Muscle of leg (tissue), 3 donors: ENCODE measurements at regions not wholly inside any gene's neighbourhood (a gene's known extent, or its start where the extent isn't known, plus 50 kb on each side); places are given as distances from the start of the nearest gene placed in this dataset.

Experiments
- DNase-seq: peaks from one replicate; pipeline ENCODE4 v3.0.0; 2013
- H3K27ac ChIP-seq: one replicate; pipeline ENCODE4 v1.5.1; 2013; ENCODE audit warnings: mild to moderate bottlenecking, low read length, control low read depth
- H3K27me3 ChIP-seq: one replicate; pipeline ENCODE4 v1.6.1; 2013; ENCODE audit warnings: low read length; ENCODE audit not compliant: control insufficient read depth, insufficient read depth
- H3K36me3 ChIP-seq: one replicate; pipeline ENCODE4 v1.6.1; 2013; ENCODE audit warnings: low read length; ENCODE audit not compliant: control insufficient read depth, insufficient read depth
- H3K4me1 ChIP-seq: one replicate; pipeline ENCODE4 v1.6.1; 2013; ENCODE audit warnings: low read length; ENCODE audit not compliant: control insufficient read depth, insufficient read depth
- H3K4me3 ChIP-seq: one replicate; pipeline ENCODE4 v1.5.1; 2013; ENCODE audit warnings: low read length, control low read depth
- H3K9me3 ChIP-seq: replicated peaks from 2 replicates; pipeline ENCODE4 v1.6.1; 2013; ENCODE audit warnings: low read depth, low read length; ENCODE audit not compliant: control insufficient read depth
- WGBS: methylation state at CpG from one replicate; pipeline ENCODE4 v1.1.5; 2013; ENCODE audit warnings: missing lambda C conversion rate; ENCODE audit not compliant: insufficient coverage; 5-methylcytosine and 5-hydroxymethylcytosine counted together

DNA sequence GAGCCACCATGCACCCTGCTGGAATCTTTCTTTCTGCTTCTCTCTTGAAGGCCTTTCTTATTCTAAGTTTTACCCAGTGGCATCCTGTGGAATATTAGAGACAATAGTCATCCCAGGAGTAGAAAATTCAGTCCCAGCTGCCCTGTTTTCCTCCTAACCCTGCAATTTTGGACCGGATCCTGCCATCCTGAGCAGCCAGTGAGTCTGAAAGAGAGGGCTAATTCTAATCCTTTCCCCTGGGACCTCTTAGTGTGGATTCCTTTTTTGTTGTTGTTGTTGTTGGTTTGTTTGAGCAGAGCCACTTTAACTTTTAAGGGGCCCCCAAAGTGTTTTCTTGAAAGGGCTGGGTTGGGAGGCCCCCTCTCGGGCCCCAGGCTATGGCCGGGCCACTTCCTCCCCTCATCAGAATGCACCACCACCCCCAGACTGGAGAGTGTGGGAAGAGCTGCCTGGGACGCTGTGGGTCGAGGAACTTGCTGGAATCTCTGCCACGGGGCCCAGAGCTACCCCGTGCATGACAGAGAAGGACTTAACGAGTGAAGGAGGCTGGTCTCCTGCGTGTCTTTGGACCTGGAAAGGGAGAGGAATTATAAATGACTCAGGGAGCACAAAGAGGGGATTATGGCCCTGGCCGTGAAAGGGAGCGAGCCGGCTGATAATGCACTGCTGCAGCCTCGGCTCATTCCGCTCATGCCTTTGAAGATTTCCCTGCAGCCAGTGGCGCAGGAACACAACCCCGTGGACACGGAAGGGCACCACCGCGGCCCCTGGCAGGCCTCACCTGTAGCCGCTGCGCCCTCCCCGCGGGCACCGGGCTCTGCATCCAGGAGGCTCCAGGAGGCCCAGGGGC is 81.0 kb upstream of the AKT3 start:
- H3K36me3 ChIP-seq, result no peaks in the 10 kb centered on the region
- DNase-seq, result no peak
- H3K4me1 ChIP-seq, result peaks cover 4% of the 10 kb centered on the region
- H3K27me3 ChIP-seq, result peaks cover 4% of the 10 kb centered on the region
- H3K27ac ChIP-seq, result no peak overlapping the region
- WGBS, result 8% methylated on average over 21 of the region's 24 CpGs
- no peak overlapping the region for H3K4me3 ChIP-seq
- H3K9me3 ChIP-seq, result no peaks in the 10 kb centered on the region

DNA sequence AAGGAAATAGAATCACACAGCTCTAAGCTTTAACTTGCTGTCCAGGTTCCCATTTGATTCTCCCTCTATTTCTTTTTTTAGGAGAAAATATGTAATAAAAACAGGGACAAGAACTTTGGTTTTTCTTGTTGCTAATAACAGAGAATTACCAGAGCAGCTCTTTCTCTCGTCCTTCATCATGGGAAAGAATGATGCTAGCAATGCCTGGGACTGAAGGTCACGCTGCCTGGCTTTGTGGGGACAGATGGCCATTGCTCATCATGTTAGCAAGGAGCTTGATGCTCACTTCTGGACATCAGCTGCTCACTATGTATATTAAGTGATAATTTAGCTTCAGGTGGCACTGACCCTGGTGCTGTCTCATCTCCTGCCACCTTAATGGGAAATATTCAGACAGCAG is 77.3 kb upstream of the AKT3 start:
- no CpG with 5 or more reads among the region's 2 CpGs for WGBS
- no peak overlapping the region for H3K4me3 ChIP-seq
- DNase-seq, result no peak

DNA sequence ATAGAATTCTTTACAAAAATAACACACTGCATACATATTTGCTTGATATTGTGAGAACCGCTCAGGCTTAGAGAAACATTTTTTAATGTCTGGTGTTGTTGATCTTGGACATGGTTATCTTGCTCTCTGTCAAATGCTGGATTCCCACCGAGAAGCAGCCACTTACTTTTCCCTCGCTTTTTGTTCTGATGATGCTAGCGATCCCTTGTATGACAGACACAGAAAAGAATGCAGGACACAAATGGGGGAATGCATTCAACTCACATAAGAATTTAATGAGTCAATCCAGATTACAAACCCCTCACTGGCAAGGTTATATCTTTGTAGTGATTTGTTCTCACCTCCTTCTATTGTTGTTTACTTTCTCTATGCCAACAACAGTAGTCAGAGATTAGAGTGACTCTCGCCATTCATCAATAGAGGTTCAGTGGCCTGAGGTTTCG is 76.8 kb upstream of the AKT3 start:
- Histone ChIP-seq H3K4me1 (peaks cover 4% of the 10 kb centered on the region), H3K9me3 (no peaks in the 10 kb centered on the region), H3K36me3 (no peaks in the 10 kb centered on the region), H3K27ac (no peak overlapping the region), H3K27me3 (peaks cover 4% of the 10 kb centered on the region), H3K4me3 (no peak overlapping the region)
- no CpG with 5 or more reads among the region's 6 CpGs for WGBS
- peak; percentile 25 for DNase-seq

More for the DNA sequence above, 77.3 kb upstream of the AKT3 start:
- Histone ChIP-seq H3K36me3 (no peaks in the 10 kb centered on the region), H3K9me3 (no peaks in the 10 kb centered on the region), H3K27me3 (peaks cover 4% of the 10 kb centered on the region), H3K4me1 (peaks cover 4% of the 10 kb centered on the region), H3K27ac (no peak overlapping the region)

DNA sequence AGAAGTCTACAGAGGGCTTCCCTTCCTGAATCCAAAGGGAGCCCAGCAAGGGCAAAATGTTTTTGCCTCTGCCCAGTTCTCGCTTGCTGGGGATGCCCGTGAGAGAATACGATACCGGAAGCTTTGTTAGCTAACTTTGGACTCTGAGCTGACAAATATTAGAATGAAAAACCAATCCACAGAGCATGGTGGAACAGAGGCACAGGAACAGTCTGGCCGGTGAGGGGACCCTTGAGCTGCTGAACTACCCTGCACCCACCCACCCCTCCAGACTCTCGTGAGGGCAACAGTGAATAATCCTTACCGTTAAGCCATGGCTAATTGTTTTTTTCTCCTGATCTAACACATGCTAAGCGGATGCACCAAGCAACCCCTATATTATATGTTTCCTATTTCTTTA is 76.3 kb upstream of the AKT3 start:
- 92% methylated on average over 5 of the region's 8 CpGs for whole genome bisulfite sequencing
- peaks cover 2% of the 10 kb centered on the region for H3K4me1 ChIP-seq
- no peak overlapping the region for H3K27ac ChIP-seq
- H3K9me3 ChIP-seq, result no peaks in the 10 kb centered on the region
- H3K27me3 ChIP-seq, result peaks cover under 1% of the 10 kb centered on the region
- DNase-seq, result no peak
- H3K4me3 ChIP-seq, result no peak overlapping the region
- H3K36me3 ChIP-seq, result no peaks in the 10 kb centered on the region

DNA sequence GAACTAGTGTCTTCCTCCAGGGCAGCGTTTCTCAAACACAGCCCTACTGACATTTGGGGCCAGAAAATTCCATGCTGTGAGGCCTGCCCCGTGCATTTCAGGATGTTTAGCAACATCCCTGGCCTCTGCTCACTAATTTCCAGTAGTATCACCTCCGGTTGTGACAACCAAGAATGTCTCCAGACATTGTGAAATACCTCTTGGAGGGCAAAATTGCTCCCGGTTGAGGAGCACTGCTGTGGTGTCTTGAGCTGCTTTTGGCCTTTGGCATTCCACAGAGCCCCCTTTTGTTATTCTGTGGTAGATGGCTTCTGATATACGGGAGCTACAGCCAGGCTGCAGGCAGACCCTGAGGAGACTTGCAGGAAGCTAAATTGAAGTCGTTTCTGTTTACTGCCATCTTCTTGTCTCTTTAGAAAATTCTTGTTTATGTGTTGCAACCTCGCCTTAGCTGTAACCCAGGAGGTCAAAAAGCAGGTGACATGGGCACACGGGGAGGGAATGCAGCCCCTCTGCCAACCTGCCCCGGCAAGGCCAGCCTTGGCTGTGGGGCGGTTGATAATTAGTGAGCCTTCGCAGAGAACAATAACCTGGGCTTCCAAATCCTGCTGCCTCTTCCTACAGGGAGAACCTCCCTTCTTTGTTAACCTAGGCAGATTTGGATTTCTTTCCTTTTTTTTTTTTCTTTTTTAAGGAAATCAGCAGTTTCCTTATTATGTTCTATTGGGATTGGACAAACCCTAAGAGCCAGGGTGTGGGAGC is 74.7 kb upstream of the AKT3 start:
- DNase-seq, result no peak
- Histone ChIP-seq H3K4me1 (no peaks in the 10 kb centered on the region), H3K27ac (no peak overlapping the region), H3K27me3 (no peaks in the 10 kb centered on the region), H3K36me3 (no peaks in the 10 kb centered on the region), H3K4me3 (no peak overlapping the region), H3K9me3 (no peaks in the 10 kb centered on the region)
- 29% methylated on average over 8 of the region's 11 CpGs for WGBS

DNA sequence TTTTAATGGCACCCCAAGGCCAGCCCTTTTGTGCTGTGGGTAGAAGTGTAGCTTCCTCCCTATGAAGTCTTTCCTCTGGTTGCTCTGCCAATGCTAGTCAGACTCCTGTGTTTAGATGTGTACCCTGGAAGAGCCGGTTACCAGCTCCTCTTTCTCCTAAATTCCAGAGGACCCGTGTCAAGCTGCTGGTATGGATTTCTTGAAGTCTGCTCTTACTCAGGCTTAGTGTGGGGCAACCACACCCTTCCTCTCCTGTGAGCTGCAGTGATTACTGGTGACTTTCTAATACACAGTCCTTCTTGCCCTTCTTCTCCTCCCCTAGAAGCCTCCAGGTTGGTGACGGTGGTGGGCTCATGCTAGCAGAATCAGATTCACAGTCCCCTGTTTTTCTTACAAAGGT is 74.1 kb upstream of the AKT3 start:
- WGBS, result 20% methylated on average over 1 of the region's 3 CpGs
- no peak for DNase-seq
- Histone ChIP-seq H3K27me3 (no peaks in the 10 kb centered on the region), H3K27ac (no peak overlapping the region), H3K4me1 (no peaks in the 10 kb centered on the region), H3K9me3 (no peaks in the 10 kb centered on the region), H3K4me3 (no peak overlapping the region), H3K36me3 (no peaks in the 10 kb centered on the region)

DNA sequence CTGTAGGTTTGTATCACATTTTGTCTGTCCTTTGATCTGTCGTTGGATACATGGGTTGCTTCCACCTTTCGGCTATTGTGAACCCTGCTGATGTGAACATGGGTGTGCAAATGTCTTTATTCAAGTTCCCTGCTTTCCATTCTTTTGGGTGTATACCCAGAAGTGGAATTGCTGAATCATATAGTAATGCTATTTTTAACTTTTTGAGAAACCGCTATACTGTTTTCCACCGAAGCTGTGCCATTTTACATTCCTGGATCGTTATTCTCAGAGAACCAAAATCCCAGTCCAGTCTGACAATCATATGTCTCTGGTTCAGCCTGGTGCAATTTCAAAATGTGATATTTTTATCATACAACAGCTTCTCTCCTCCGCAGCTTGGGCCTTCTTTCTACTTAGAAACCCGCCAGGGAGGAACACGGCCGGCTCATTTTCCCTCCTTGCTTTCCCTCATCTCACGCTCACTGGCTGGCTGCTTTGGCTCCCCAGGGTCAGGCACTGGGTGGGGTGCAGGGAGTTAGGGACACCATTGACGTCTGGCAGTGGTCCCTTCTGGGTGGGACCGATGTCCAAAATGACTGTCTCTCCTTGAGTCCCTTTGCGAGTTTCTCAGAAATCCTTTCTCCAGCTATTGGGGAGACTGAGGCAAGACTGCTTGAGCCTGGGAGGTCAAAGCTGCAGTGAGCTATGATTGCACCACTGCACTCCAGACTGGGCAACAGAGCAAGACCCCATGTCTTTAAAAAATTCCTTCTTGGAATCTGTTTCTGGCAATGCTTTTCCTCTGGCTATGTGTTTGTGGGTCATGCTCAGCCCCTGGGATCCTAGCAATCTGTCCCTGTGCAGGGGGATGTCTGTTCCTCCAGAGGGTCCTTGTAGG is 73.5 kb upstream of the AKT3 start:
- Histone ChIP-seq H3K27me3 (peaks cover 2% of the 10 kb centered on the region), H3K4me1 (no peaks in the 10 kb centered on the region), H3K9me3 (no peaks in the 10 kb centered on the region), H3K36me3 (no peaks in the 10 kb centered on the region), H3K27ac (no peak overlapping the region), H3K4me3 (no peak overlapping the region)
- WGBS, result 75% methylated on average over 4 of the region's 13 CpGs
- DNase-seq, result no peak

DNA sequence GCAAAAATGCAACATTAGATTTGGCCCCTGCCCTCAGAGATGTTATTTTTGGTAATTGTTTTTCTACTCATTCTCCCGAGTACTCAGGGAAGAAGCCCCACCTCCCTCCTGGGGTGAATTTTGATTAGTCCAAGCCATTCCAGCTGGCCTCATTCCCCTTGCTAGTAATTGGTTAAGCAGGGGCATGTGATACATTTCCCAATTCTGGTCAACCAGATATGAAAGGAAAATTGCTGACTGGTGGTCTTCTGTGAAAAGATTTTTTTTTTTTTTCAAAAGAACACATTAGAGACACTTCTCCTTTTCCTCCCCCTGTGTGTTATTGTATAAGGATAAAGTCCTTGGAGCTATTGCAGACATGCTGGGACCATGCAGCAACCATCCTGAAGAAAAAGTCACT is 71.1 kb upstream of the AKT3 start:
- H3K4me3 ChIP-seq, result no peak overlapping the region
- peaks cover 6% of the 10 kb centered on the region for H3K4me1 ChIP-seq
- peak; percentile 27 for DNase-seq
- no peaks in the 10 kb centered on the region for H3K9me3 ChIP-seq
- no peaks in the 10 kb centered on the region for H3K36me3 ChIP-seq
- no peak overlapping the region for H3K27ac ChIP-seq
- H3K27me3 ChIP-seq, result peaks cover 21% of the 10 kb centered on the region
- no CpG with 5 or more reads among the region's 1 CpG for WGBS

DNA sequence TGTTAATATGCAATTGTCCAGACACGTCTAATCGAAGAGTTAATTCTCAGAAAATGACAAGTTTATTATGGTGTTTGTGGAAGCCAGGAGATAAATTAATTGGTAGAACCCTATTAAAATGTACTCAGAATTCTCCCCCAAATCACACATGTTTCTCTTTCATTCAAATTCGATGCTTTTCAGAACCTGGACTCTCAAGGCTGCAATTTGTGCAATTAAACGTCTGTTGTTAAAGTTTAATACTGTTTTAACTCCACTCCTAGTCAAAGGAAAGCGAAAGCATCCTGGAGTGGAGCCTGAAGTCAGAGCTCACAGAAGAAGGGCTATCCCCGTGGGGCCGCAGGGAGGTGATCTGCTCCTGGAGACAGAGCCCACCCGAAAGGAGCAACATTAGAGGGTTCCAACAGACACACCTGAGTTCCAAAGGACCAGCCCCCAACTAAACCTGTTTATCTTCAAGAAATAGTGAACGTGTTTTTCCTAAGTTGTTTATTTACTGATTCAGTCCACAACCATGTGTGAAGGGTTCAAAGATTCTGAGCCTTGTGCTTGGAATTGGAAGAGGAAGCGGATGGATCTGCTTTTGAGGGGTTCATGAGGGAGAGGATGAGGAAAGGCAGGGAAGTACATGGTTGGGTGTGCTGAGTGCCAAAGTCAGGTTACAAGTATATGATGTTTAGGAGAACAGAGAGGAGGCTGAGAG is 68.0 kb upstream of the AKT3 start:
- Histone ChIP-seq H3K4me1 (peaks cover 6% of the 10 kb centered on the region), H3K4me3 (peak overlapping the region; percentile 50), H3K27me3 (peaks cover 26% of the 10 kb centered on the region), H3K9me3 (no peaks in the 10 kb centered on the region), H3K36me3 (no peaks in the 10 kb centered on the region), H3K27ac (no peak overlapping the region)
- DNase-seq, result peak; percentile 26
- WGBS, result 78% methylated on average over 1 of the region's 10 CpGs
